ENCODE measurements at regions not wholly inside any gene's neighbourhood (a gene's known extent, or its start where the extent isn't known, plus 50 kb on each side); places are given as distances from the start of the nearest gene placed in this dataset.

GRCh38 chr6:141347906-141348492, 784.7 kb upstream of the GJE1 start:
- Mint-ChIP-seq H3K27ac (ENCODE audit: low read depth, unreplicated experiment) (no peak overlapping the region), H3K9me3 (ENCODE audit: unreplicated experiment) (peaks cover 7% of the 10 kb centered on the region), H3K4me3 (ENCODE audit: unreplicated experiment) (no peak overlapping the region), H3K4me1 (ENCODE audit: insufficient read depth, unreplicated experiment) (no peaks in the 10 kb centered on the region), H3K27me3 (ENCODE audit: insufficient read depth, unreplicated experiment) (no peaks in the 10 kb centered on the region), H3K36me3 (ENCODE audit: insufficient read depth, unreplicated experiment) (no peaks in the 10 kb centered on the region)
- BruUV-seq (replicated peaks), result no TSS peak
- no peak for DNase-seq (ENCODE audit: unreplicated experiment)
- intact Hi-C loops (cut with micrococcal nuclease), result no loop called here
- CTCF ChIA-PET, result no interaction called here
- TF ChIP-seq CTCF (IDR thresholded peaks at IDR 0.05; ENCODE audit: unreplicated experiment), result no peak
- POLR2A ChIA-PET, result interaction anchor here (1.1 kb wide), 1 partner anchor 72 kb away, joined by 3 read pairs; no protein-coding TSS in a partner anchor

- no peak for TF ChIP-seq CTCF (IDR thresholded peaks at IDR 0.05; ENCODE audit: unreplicated experiment)
- Mint-ChIP-seq H3K27ac (ENCODE audit: low read depth, unreplicated experiment) (no peak overlapping the region), H3K36me3 (ENCODE audit: insufficient read depth, unreplicated experiment) (no peaks in the 10 kb centered on the region), H3K9me3 (ENCODE audit: unreplicated experiment) (peaks cover 7% of the 10 kb centered on the region), H3K4me3 (ENCODE audit: unreplicated experiment) (no peak overlapping the region), H3K4me1 (ENCODE audit: insufficient read depth, unreplicated experiment) (no peaks in the 10 kb centered on the region), H3K27me3 (ENCODE audit: insufficient read depth, unreplicated experiment) (no peaks in the 10 kb centered on the region)
- POLR2A ChIA-PET, result interaction anchor here (1.1 kb wide), 1 partner anchor 73 kb away, joined by 3 read pairs; no protein-coding TSS in a partner anchor
- DNase-seq (ENCODE audit: unreplicated experiment), result no peak
- intact Hi-C loops (cut with micrococcal nuclease), result no loop called here
- no TSS peak for BruUV-seq (replicated peaks)
- CTCF ChIA-PET, result interaction anchor here (0.6 kb wide), 1 partner anchor 22 kb away, joined by 3 read pairs; no protein-coding TSS in a partner anchor
These were observed 785.6 kb upstream of the GJE1 start for GRCh38 chr6:141347086-141347485.

GRCh38 chr6:141346535-141346934, 786.2 kb upstream of the GJE1 start:
- Mint-ChIP-seq H3K4me1 (ENCODE audit: insufficient read depth, unreplicated experiment) (no peaks in the 10 kb centered on the region), H3K27ac (ENCODE audit: low read depth, unreplicated experiment) (no peak overlapping the region), H3K36me3 (ENCODE audit: insufficient read depth, unreplicated experiment) (no peaks in the 10 kb centered on the region), H3K4me3 (ENCODE audit: unreplicated experiment) (no peak overlapping the region), H3K9me3 (ENCODE audit: unreplicated experiment) (peaks cover 7% of the 10 kb centered on the region), H3K27me3 (ENCODE audit: insufficient read depth, unreplicated experiment) (no peaks in the 10 kb centered on the region)
- ChIA-PET POLR2A (interaction anchor here (1.1 kb wide), 1 partner anchor 74 kb away, joined by 3 read pairs; no protein-coding TSS in a partner anchor), CTCF (interaction anchor here (0.6 kb wide), 1 partner anchor 22 kb away, joined by 3 read pairs; no protein-coding TSS in a partner anchor)
- intact Hi-C loops (cut with micrococcal nuclease), result no loop called here
- DNase-seq (ENCODE audit: unreplicated experiment), result no peak
- BruUV-seq (replicated peaks), result no TSS peak
- no peak for TF ChIP-seq CTCF (IDR thresholded peaks at IDR 0.05; ENCODE audit: unreplicated experiment)

GRCh38 chr6:141337191-141337590, 795.5 kb upstream of the GJE1 start:
- DNase-seq (ENCODE audit: unreplicated experiment), result no peak
- H3K36me3 Mint-ChIP-seq (ENCODE audit: insufficient read depth, unreplicated experiment), result no peaks in the 10 kb centered on the region
- no TSS peak for BruUV-seq (replicated peaks)
- H3K27ac Mint-ChIP-seq (ENCODE audit: low read depth, unreplicated experiment), result no peak overlapping the region
- H3K4me1 Mint-ChIP-seq (ENCODE audit: insufficient read depth, unreplicated experiment), result no peaks in the 10 kb centered on the region
- H3K27me3 Mint-ChIP-seq (ENCODE audit: insufficient read depth, unreplicated experiment), result no peaks in the 10 kb centered on the region
- ChIA-PET CTCF (no interaction called here), POLR2A (no interaction called here)
- TF ChIP-seq CTCF (IDR thresholded peaks at IDR 0.05; ENCODE audit: unreplicated experiment), result no peak
- intact Hi-C loops (cut with micrococcal nuclease), result no loop called here
- no peaks in the 10 kb centered on the region for H3K9me3 Mint-ChIP-seq (ENCODE audit: unreplicated experiment)
- no peak overlapping the region for H3K4me3 Mint-ChIP-seq (ENCODE audit: unreplicated experiment)

All from MCF 10A (cell line).